Testis (tissue), 2 donors: ENCODE measurements at regions not wholly inside any gene's neighbourhood (a gene's known extent, or its start where the extent isn't known, plus 50 kb on each side); places are given as distances from the start of the nearest gene placed in this dataset.

Experiments
- POLR2A ChIP-seq: fragments of 450-650 bp; IDR thresholded peaks from one replicate; pipeline ENCODE4 v1.6.1; 2017; ENCODE audit warnings: antibody characterized with exemption, mild to moderate bottlenecking, moderate library complexity
- TF ChIP-seq, protein P1 (sequence below), 3 experiments: fragments of 450-650 bp in 2 of 3; fragments of 200-600 bp in 1 of 3; sonication (generic) in 1 of 3; IDR thresholded peaks; one replicate each; pipeline ENCODE4 v1.5.1; 2016 to 2019; ENCODE audit warnings: antibody characterized with exemption in 3 of 3, mild to moderate bottlenecking in 2 of 3, moderate library complexity in 1 of 3

GRCh38 chr15:47877836-47878235 is 160.5 kb downstream of the SEMA6D start:
- TF ChIP-seq, protein P1, sequence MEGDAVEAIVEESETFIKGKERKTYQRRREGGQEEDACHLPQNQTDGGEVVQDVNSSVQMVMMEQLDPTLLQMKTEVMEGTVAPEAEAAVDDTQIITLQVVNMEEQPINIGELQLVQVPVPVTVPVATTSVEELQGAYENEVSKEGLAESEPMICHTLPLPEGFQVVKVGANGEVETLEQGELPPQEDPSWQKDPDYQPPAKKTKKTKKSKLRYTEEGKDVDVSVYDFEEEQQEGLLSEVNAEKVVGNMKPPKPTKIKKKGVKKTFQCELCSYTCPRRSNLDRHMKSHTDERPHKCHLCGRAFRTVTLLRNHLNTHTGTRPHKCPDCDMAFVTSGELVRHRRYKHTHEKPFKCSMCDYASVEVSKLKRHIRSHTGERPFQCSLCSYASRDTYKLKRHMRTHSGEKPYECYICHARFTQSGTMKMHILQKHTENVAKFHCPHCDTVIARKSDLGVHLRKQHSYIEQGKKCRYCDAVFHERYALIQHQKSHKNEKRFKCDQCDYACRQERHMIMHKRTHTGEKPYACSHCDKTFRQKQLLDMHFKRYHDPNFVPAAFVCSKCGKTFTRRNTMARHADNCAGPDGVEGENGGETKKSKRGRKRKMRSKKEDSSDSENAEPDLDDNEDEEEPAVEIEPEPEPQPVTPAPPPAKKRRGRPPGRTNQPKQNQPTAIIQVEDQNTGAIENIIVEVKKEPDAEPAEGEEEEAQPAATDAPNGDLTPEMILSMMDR (IDR thresholded peaks at IDR 0.05) = no peak
- TF ChIP-seq POLR2A = no peak
